ENCODE measurements at regions not wholly inside any gene's neighbourhood (a gene's known extent, or its start where the extent isn't known, plus 50 kb on each side); places are given as distances from the start of the nearest gene placed in this dataset.

DNA sequence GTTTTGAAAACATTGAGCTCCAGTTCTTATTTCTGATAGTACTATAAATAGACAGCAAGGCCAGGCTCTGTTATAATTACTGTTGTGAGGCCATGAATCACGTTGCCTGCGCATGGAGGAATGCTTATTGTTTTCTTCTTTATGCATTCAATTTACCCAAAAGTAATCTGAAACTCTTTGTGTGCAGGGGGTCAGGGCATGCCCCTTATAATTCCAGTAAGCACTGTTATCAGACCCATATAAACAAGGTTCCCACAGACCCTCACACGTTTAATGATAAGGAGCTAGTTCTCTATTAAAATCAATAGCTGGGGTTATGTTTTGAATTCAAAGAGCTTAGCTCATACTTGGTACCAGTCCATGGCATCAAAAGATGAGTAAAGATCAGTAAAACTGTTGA, 174.8 kb upstream of the ARG1 start:
- TF ChIP-seq POLR2AphosphoS5 (IDR thresholded peaks at IDR 0.05; ENCODE audit: low read depth, low read length) = no peak
- TF ChIP-seq TAF1 (IDR thresholded peaks at IDR 0.05; ENCODE audit: borderline replicate concordance, insufficient read depth, low read length) = no peak
- TF ChIP-seq SIN3A (IDR thresholded peaks at IDR 0.05; ENCODE audit: borderline replicate concordance, insufficient read depth, low read length) = no peak

Data from PFSK-1 (cell line).